ENCODE measurements at regions not wholly inside any gene's neighbourhood (a gene's known extent, or its start where the extent isn't known, plus 50 kb on each side); places are given as distances from the start of the nearest gene placed in this dataset.

GRCh38 chr5:135210286-135211055 is 176.4 kb upstream of the PITX1 start:
- no peaks in the 10 kb centered on the region for H3K36me3 ChIP-seq (ENCODE audit: control insufficient read depth in 2 of 2, extremely low read depth in 1 of 2, insufficient read depth in 2 of 2, low read length in 2 of 2)
- H3K4me3 ChIP-seq (ENCODE audit: control insufficient read depth in 2 of 3, extremely low read depth in 1 of 3, insufficient read depth in 2 of 3, low read depth in 1 of 3, low read length in 3 of 3) = no peak overlapping the region
- TF ChIP-seq CTCF (optimal IDR thresholded peaks at IDR 0.05 in 1 of 3, IDR thresholded peaks at IDR 0.05 in 1 of 3, conservative IDR thresholded peaks at IDR 0.05 in 1 of 3; ENCODE audit: extremely low read depth in 1 of 3, insufficient read depth in 2 of 3, low read length in 3 of 3) (no peak), EZH2 (IDR thresholded peaks at IDR 0.05; ENCODE audit: low read length) (no peak)
- no peaks in the 10 kb centered on the region for H3K9me1 ChIP-seq (ENCODE audit: control insufficient read depth, extremely low read depth, insufficient read depth, low read length)
- peaks cover 1% of the 10 kb centered on the region for H3K27me3 ChIP-seq (ENCODE audit: control insufficient read depth, extremely low read depth, insufficient read depth, low read length)
- peaks cover 5% of the 10 kb centered on the region for H3K4me1 ChIP-seq (ENCODE audit: control insufficient read depth, extremely low read depth, insufficient read depth, low read length)
- no peaks in the 10 kb centered on the region for H3K79me2 ChIP-seq (ENCODE audit: control insufficient read depth, insufficient read depth, low read length)
- dilution Hi-C loops (cut with MboI; ENCODE audit: extremely low pct_ligation_motif_present, low sequenced_read_pairs) = no loop called here
- no peak overlapping the region for H2AFZ ChIP-seq (ENCODE audit: control insufficient read depth, low read length)
- no peaks in the 10 kb centered on the region for H4K20me1 ChIP-seq (ENCODE audit: control insufficient read depth, extremely low read depth, insufficient read depth, low read length)
- no peak overlapping the region for H3K27ac ChIP-seq (ENCODE audit: control insufficient read depth, insufficient read depth, low read length)
- no peak for DNase-seq (ENCODE audit: low read depth, low spot score)
- FAIRE-seq = no peak
- H3K9me3 ChIP-seq (ENCODE audit: control insufficient read depth, low read depth, low read length) = no peaks in the 10 kb centered on the region
- H3K4me2 ChIP-seq (ENCODE audit: control insufficient read depth, extremely low read depth, insufficient read depth, low read depth, low read length) = no peak overlapping the region
- no peak overlapping the region for H3K9ac ChIP-seq (ENCODE audit: control insufficient read depth, extremely low read depth, insufficient read depth, low read length)

DNA sequence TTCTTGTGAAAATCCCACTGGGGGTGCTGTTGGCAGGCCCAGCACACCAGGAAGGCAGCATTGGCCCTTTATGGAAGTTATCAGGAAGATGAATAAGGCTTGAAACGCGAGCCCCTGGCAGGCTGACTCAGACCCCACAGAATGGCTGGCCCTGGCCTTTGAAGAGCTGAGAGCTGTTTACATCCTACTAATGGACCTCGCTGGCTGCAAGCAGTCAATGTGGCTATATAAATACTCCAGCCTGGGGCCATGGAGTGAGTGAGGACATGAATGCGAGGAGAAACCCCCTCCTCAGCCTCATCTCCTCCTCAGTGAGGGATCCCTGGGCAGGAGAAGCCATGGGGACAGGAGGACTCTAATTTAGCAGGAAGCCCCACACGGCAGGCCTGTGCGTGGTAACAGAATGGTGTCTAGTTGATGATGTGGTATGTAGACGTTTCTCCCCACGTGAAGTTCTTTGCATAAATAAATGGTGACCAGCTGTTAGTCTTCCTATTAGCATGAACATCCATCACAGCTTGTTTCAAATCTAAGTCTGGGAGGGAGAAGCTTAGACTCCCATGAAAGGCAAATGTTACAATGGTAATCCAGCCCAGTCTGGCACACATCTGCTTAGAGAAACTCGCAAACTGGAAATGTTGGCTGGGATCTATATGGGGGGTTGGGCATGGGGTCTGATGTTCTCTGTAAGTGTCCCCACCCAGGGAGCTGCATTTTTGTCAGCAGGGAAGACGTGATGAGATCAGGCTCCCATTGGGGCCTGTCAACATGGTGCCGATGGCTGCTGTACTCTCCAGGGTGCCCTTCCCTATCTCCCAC is 175.1 kb upstream of the PITX1 start:
- TF ChIP-seq CTCF (optimal IDR thresholded peaks at IDR 0.05 in 1 of 3, IDR thresholded peaks at IDR 0.05 in 1 of 3, conservative IDR thresholded peaks at IDR 0.05 in 1 of 3; ENCODE audit: extremely low read depth in 1 of 3, insufficient read depth in 2 of 3, low read length in 3 of 3) (peak in 1 of 3 experiments; percentile 35), EZH2 (IDR thresholded peaks at IDR 0.05; ENCODE audit: low read length) (no peak)
- Histone ChIP-seq H3K4me2 (ENCODE audit: control insufficient read depth, extremely low read depth, insufficient read depth, low read depth, low read length) (no peak overlapping the region), H3K79me2 (ENCODE audit: control insufficient read depth, insufficient read depth, low read length) (no peaks in the 10 kb centered on the region), H3K4me1 (ENCODE audit: control insufficient read depth, extremely low read depth, insufficient read depth, low read length) (peaks cover 5% of the 10 kb centered on the region), H3K9me3 (ENCODE audit: control insufficient read depth, low read depth, low read length) (no peaks in the 10 kb centered on the region), H3K27ac (ENCODE audit: control insufficient read depth, insufficient read depth, low read length) (no peak overlapping the region), H2AFZ (ENCODE audit: control insufficient read depth, low read length) (no peak overlapping the region), H3K4me3 (ENCODE audit: control insufficient read depth in 2 of 3, extremely low read depth in 1 of 3, insufficient read depth in 2 of 3, low read depth in 1 of 3, low read length in 3 of 3) (no peak overlapping the region), H3K9me1 (ENCODE audit: control insufficient read depth, extremely low read depth, insufficient read depth, low read length) (no peaks in the 10 kb centered on the region), H3K9ac (ENCODE audit: control insufficient read depth, extremely low read depth, insufficient read depth, low read length) (no peak overlapping the region), H3K27me3 (ENCODE audit: control insufficient read depth, extremely low read depth, insufficient read depth, low read length) (no peaks in the 10 kb centered on the region), H3K36me3 (ENCODE audit: control insufficient read depth in 2 of 2, extremely low read depth in 1 of 2, insufficient read depth in 2 of 2, low read length in 2 of 2) (no peaks in the 10 kb centered on the region), H4K20me1 (ENCODE audit: control insufficient read depth, extremely low read depth, insufficient read depth, low read length) (no peaks in the 10 kb centered on the region)
- FAIRE-seq (peak; percentile 17), DNase-seq (ENCODE audit: low read depth, low spot score) (no peak)
- dilution Hi-C loops (cut with MboI; ENCODE audit: extremely low pct_ligation_motif_present, low sequenced_read_pairs) = no loop called here
